DND-41 (cell line): ENCODE measurements at regions not wholly inside any gene's neighbourhood (a gene's known extent, or its start where the extent isn't known, plus 50 kb on each side); places are given as distances from the start of the nearest gene placed in this dataset.

ENCODE experiments used
- ATAC-seq: fragments of 200-7000 bp; cut with Tn5 transposase; 3 replicates; pipeline ENCODE4 v1.9.1; 2021; ENCODE audit warnings: low read depth; ENCODE audit not compliant: insufficient read depth
- DNase-seq: peaks from one replicate; pipeline ENCODE4 v3.0.0-alpha.2; 2020
- H2AFZ ChIP-seq: 2 replicates; pipeline ENCODE4 v1.6.0; 2012; ENCODE audit warnings: low read depth, low read length
- H3K27ac ChIP-seq: 2 replicates; pipeline ENCODE4 v1.5.1; 2012; ENCODE audit warnings: low read length, inconsistent platforms
- H3K27me3 ChIP-seq: fragments of 200-600 bp; sonication (generic); 2 replicates; pipeline ENCODE4 v1.6.0; 2012; ENCODE audit warnings: low read length, mild to moderate bottlenecking, inconsistent platforms; ENCODE audit not compliant: insufficient read depth, poor library complexity
- H3K36me3 ChIP-seq: 2 replicates; pipeline ENCODE4 v1.5.1; 2012; ENCODE audit warnings: low read length, inconsistent platforms; ENCODE audit not compliant: insufficient read depth
- H3K4me1 ChIP-seq: 2 replicates; pipeline ENCODE4 v1.5.1; 2012; ENCODE audit warnings: mild to moderate bottlenecking, low read length; ENCODE audit not compliant: insufficient read depth
- H3K4me2 ChIP-seq: 2 replicates; pipeline ENCODE4 v1.6.0; 2012; ENCODE audit warnings: mild to moderate bottlenecking, moderate library complexity, low read length, inconsistent platforms; ENCODE audit not compliant: insufficient read depth
- H3K4me3 ChIP-seq, 2 experiments: fragments of 200-600 bp in 1 of 2; shearing (Covaris generic) in 1 of 2; 2 replicates each; pipeline ENCODE4 v1.5.1; 2012 to 2016; ENCODE audit warnings: inconsistent platforms in 2 of 2, low read length in 2 of 2, mild to moderate bottlenecking in 2 of 2, low read depth in 1 of 2, moderate library complexity in 1 of 2
- H3K79me2 ChIP-seq: 2 replicates; pipeline ENCODE4 v1.6.0; 2012; ENCODE audit warnings: low read length, inconsistent platforms; ENCODE audit not compliant: insufficient read depth
- H3K9ac ChIP-seq: 2 replicates; pipeline ENCODE4 v1.6.0; 2012; ENCODE audit warnings: low read depth, mild to moderate bottlenecking, inconsistent platforms, low read length, moderate library complexity
- H3K9me3 ChIP-seq: 2 replicates; pipeline ENCODE4 v1.5.1; 2012; ENCODE audit warnings: low read length, moderate library complexity, mild to moderate bottlenecking, inconsistent platforms; ENCODE audit not compliant: insufficient read depth, severe bottlenecking
- H4K20me1 ChIP-seq: 2 replicates; pipeline ENCODE4 v1.6.0; 2012; ENCODE audit warnings: low read length; ENCODE audit not compliant: insufficient read depth
- CTCF ChIP-seq: IDR thresholded peaks from 2 replicates; pipeline ENCODE4 v1.5.1; 2012; ENCODE audit warnings: borderline replicate concordance, low read length, moderate library complexity, mild to moderate bottlenecking; ENCODE audit not compliant: poor library complexity, severe bottlenecking; ENCODE audit errors: extremely low read depth
- EZH2 ChIP-seq: IDR thresholded peaks from 3 replicates; pipeline ENCODE4 v1.6.1; 2012; ENCODE audit warnings: borderline replicate concordance, low read depth, mild to moderate bottlenecking, moderate library complexity, low read length, inconsistent platforms; ENCODE audit not compliant: severe bottlenecking

GRCh38 chr4:123562994-123563750 is 166.6 kb downstream of the SPRY1 start:
- no peaks in the 10 kb centered on the region for H3K4me1 ChIP-seq
- H3K9me3 ChIP-seq, result no peaks in the 10 kb centered on the region
- no peak overlapping the region for H3K4me3 ChIP-seq
- H3K79me2 ChIP-seq, result no peaks in the 10 kb centered on the region
- H3K27ac ChIP-seq, result no peak overlapping the region
- H3K36me3 ChIP-seq, result no peaks in the 10 kb centered on the region
- no peak for TF ChIP-seq CTCF
- TF ChIP-seq EZH2, result no peak
- DNase-seq, result no peak
- no peak for ATAC-seq
- no peak overlapping the region for H3K4me2 ChIP-seq
- no peaks in the 10 kb centered on the region for H4K20me1 ChIP-seq
- H3K27me3 ChIP-seq, result no peaks in the 10 kb centered on the region
- no peak overlapping the region for H3K9ac ChIP-seq
- no peak overlapping the region for H2AFZ ChIP-seq

- Histone ChIP-seq H3K79me2 (no peaks in the 10 kb centered on the region), H2AFZ (no peak overlapping the region; the same call in 1 of the 2 replicates), H3K4me3 (no peak overlapping the region), H3K9ac (no peak overlapping the region), H3K4me1 (no peaks in the 10 kb centered on the region), H3K4me2 (no peak overlapping the region), H4K20me1 (no peaks in the 10 kb centered on the region), H3K27me3 (no peaks in the 10 kb centered on the region), H3K36me3 (no peaks in the 10 kb centered on the region), H3K27ac (no peak overlapping the region), H3K9me3 (no peaks in the 10 kb centered on the region)
- ATAC-seq (peak; percentile 99), DNase-seq (peak; percentile 65)
- TF ChIP-seq CTCF (peak; percentile 77), EZH2 (no peak)
Observed at GRCh38 chr4:123564758-123565346, 168.3 kb downstream of the SPRY1 start.

GRCh38 chr4:123568936-123569335 is 172.3 kb downstream of the SPRY1 start:
- Histone ChIP-seq H3K9me3 (no peaks in the 10 kb centered on the region), H3K36me3 (no peaks in the 10 kb centered on the region), H3K4me3 (no peak overlapping the region), H3K79me2 (no peaks in the 10 kb centered on the region), H2AFZ (no peak overlapping the region), H3K4me1 (no peaks in the 10 kb centered on the region), H3K4me2 (no peak overlapping the region), H3K9ac (no peak overlapping the region), H4K20me1 (no peaks in the 10 kb centered on the region), H3K27ac (no peak overlapping the region), H3K27me3 (no peaks in the 10 kb centered on the region)
- no peak for DNase-seq
- ATAC-seq, result no peak
- TF ChIP-seq EZH2, result no peak
- no peak for TF ChIP-seq CTCF
